ENCODE measurements at regions not wholly inside any gene's neighbourhood (a gene's known extent, or its start where the extent isn't known, plus 50 kb on each side); places are given as distances from the start of the nearest gene placed in this dataset.

DNA sequence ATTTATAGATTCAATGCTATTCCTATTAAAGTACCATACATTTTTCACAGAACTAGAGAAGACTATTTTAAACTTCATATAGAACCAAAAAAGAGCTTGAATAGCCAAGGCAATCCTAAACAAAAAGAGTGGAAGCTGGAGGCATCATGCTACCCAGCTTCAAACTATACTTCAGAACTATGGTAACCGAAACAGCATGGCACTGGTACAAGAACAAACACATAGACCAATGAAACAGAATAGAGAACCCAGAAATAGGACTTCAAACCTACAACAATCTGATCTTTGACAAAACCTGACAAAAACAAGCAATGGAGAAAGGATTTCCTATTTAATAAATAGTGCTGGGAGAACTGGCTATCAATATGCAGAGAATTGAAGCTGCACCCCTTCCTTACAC lies 134.2 kb upstream of the PAQR3 start:
- Mint-ChIP-seq H3K36me3 (peaks cover 5% of the 10 kb centered on the region), H3K27me3 (no peaks in the 10 kb centered on the region), H3K4me1 (ENCODE audit: unreplicated experiment) (no peaks in the 10 kb centered on the region), H3K9me3 (peaks cover 26% of the 10 kb centered on the region), H3K4me3 (no peak overlapping the region), H3K27ac (no peak overlapping the region)
- TF ChIP-seq, protein P1, sequence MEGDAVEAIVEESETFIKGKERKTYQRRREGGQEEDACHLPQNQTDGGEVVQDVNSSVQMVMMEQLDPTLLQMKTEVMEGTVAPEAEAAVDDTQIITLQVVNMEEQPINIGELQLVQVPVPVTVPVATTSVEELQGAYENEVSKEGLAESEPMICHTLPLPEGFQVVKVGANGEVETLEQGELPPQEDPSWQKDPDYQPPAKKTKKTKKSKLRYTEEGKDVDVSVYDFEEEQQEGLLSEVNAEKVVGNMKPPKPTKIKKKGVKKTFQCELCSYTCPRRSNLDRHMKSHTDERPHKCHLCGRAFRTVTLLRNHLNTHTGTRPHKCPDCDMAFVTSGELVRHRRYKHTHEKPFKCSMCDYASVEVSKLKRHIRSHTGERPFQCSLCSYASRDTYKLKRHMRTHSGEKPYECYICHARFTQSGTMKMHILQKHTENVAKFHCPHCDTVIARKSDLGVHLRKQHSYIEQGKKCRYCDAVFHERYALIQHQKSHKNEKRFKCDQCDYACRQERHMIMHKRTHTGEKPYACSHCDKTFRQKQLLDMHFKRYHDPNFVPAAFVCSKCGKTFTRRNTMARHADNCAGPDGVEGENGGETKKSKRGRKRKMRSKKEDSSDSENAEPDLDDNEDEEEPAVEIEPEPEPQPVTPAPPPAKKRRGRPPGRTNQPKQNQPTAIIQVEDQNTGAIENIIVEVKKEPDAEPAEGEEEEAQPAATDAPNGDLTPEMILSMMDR (conservative IDR thresholded peaks at IDR 0.05) = no peak
- DNase-seq (ENCODE audit: extremely low spot score, unreplicated experiment) = no peak

DNA sequence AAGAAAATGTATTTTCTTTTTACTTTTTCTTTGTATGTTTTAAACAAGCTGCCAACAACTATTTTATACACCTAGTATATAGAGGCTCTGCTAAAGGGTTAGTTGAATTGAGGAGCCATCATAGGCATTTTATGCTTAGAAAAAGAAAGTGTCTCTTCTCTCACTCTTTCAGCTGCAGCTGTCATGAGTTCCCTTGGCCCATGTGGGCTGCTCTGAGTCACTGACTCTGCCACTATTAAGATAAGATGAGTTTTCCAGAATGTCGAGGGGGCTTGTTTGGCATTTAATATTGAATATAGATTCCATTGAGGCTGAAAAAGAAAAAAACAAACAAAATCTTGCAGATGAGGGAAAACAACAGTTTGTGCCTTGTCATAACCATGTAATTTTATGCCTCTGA lies 126.0 kb upstream of the PAQR3 start:
- no peak for DNase-seq (ENCODE audit: extremely low spot score, unreplicated experiment)

DNA sequence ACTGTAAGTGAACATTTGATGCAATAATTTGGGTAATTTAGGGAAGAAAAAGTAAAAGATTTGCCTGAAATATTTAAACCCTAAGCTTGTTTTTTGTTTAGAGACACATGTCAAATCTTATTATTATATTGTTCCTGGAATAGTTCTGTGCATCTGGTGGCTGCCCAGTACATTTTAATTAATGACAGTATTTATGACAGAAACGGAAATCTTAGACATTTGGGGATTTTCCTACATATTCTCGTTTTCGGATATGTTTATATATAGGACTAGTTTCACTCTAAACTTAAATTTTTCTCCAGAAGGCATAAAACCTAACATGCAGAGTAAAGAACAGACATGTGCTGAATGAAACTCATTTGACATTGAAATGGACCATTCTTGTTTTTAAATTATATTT lies 125.6 kb upstream of the PAQR3 start:
- Mint-ChIP-seq H3K36me3 (no peaks in the 10 kb centered on the region), H3K4me3 (no peak overlapping the region), H3K27ac (no peak overlapping the region), H3K4me1 (ENCODE audit: unreplicated experiment) (peaks cover 8% of the 10 kb centered on the region), H3K27me3 (peaks cover 5% of the 10 kb centered on the region), H3K9me3 (no peaks in the 10 kb centered on the region)
- no peak for DNase-seq (ENCODE audit: extremely low spot score, unreplicated experiment)
- TF ChIP-seq, protein P1 (conservative IDR thresholded peaks at IDR 0.05) = no peak

More for the DNA sequence above, 126.0 kb upstream of the PAQR3 start:
- H3K27me3 Mint-ChIP-seq = peaks cover 5% of the 10 kb centered on the region
- no peak overlapping the region for H3K27ac Mint-ChIP-seq
- no peaks in the 10 kb centered on the region for H3K9me3 Mint-ChIP-seq
- H3K36me3 Mint-ChIP-seq = no peaks in the 10 kb centered on the region
- TF ChIP-seq, protein P1 (conservative IDR thresholded peaks at IDR 0.05) = no peak
- H3K4me1 Mint-ChIP-seq (ENCODE audit: unreplicated experiment) = peaks cover 8% of the 10 kb centered on the region
- H3K4me3 Mint-ChIP-seq = no peak overlapping the region

DNA sequence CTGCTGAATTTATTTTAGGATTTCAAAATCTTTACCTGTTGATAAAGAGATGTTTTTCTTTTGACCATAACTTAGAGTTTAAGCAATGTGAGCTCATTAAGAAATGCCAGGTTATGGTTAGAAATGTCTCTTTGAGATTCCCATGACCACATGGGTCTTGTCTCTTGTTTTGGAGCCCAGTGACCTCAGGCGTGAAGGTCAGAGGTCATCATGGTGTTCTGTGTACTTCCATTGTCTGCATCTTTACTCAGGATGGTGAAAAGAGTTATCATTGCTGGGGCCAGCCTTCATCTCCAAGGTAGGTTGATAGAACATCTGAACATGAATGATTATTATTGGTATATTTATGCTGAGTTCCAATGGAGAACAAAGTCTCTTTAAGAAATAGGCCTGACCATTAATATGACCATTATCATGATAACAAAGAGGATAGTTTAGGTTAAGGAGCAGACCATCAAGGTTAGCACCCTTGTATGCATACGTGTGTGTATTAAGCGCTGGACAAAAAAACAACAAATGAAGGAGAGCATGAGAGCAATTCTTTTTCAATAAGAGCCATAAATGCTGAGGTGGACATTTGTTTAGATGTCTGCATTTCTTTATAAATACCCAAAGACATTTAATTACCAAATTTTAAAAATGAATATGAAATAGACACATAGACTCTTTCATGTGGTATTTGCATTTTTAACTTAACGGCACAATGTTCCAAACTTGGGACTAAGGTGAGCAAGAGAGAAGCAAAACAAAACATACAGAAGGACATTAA lies 120.6 kb upstream of the PAQR3 start:
- H3K27ac Mint-ChIP-seq = no peak overlapping the region
- TF ChIP-seq, protein P1 (conservative IDR thresholded peaks at IDR 0.05) = no peak
- DNase-seq (ENCODE audit: extremely low spot score, unreplicated experiment) = no peak
- H3K36me3 Mint-ChIP-seq = no peaks in the 10 kb centered on the region
- H3K9me3 Mint-ChIP-seq = no peaks in the 10 kb centered on the region
- H3K27me3 Mint-ChIP-seq = peaks cover 5% of the 10 kb centered on the region
- peaks cover 19% of the 10 kb centered on the region for H3K4me1 Mint-ChIP-seq (ENCODE audit: unreplicated experiment)
- no peak overlapping the region for H3K4me3 Mint-ChIP-seq

DNA sequence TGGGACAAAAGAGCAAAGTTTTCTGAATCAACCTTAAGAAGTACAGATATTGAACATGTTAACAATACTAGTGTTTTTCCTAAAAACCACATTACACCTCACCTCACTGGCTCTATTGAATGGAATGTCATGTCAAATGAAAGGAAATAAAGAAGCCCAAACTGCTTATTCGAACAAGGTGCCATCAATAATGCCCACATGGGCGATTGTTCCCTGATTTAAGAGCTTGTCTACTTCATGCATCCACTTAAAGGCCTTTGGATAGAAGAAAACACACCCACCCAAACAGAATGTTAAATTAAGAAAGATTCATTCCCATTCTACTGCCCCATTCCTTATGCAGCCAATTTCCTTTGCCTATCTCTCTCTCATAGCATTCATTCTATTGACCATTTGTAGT lies 118.5 kb upstream of the PAQR3 start:
- no peaks in the 10 kb centered on the region for H3K36me3 Mint-ChIP-seq
- peaks cover 10% of the 10 kb centered on the region for H3K27me3 Mint-ChIP-seq
- H3K27ac Mint-ChIP-seq = no peak overlapping the region
- DNase-seq (ENCODE audit: extremely low spot score, unreplicated experiment) = no peak
- H3K4me3 Mint-ChIP-seq = no peak overlapping the region
- TF ChIP-seq, protein P1 (conservative IDR thresholded peaks at IDR 0.05) = no peak
- H3K9me3 Mint-ChIP-seq = no peaks in the 10 kb centered on the region
- peaks cover 11% of the 10 kb centered on the region for H3K4me1 Mint-ChIP-seq (ENCODE audit: unreplicated experiment)
